Caki2 (cell line): ENCODE measurements at regions not wholly inside any gene's neighbourhood (a gene's known extent, or its start where the extent isn't known, plus 50 kb on each side); places are given as distances from the start of the nearest gene placed in this dataset.

ENCODE experiments used
- DNase-seq: peaks from one replicate; pipeline ENCODE4 v3.0.0-alpha.2; 2015; ENCODE audit warnings: low read depth
- in situ Hi-C: cut with HindIII; loops from 2 replicates; pipeline ENCODE4 v1.10.0; 2016; ENCODE audit warnings: low sequenced_read_pairs, low pct_unique_long_range_greater_than_20kb, mixed read lengths

DNA sequence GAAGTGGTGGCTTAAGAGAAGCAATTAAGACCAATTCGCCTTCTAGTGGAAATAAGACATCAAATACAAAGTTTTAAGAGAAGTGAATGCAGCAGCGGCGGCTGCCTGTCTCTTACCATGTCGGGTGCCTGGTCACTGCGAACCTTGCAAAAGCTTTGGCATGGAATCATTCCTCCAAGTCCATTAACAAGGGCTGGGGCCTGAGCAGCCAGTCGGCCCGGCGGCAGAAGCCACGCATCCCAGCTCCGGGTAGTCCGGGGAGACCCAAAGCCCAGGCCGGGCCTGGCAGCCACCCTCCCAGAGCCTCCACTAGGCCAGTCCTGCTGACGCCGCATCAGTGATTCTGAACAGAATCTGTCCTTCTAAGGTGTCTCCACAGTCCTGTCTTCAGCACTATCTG, 321.0 kb downstream of the TMEM121 start:
- in situ Hi-C loops, result no loop called here
- no peak for DNase-seq

DNA sequence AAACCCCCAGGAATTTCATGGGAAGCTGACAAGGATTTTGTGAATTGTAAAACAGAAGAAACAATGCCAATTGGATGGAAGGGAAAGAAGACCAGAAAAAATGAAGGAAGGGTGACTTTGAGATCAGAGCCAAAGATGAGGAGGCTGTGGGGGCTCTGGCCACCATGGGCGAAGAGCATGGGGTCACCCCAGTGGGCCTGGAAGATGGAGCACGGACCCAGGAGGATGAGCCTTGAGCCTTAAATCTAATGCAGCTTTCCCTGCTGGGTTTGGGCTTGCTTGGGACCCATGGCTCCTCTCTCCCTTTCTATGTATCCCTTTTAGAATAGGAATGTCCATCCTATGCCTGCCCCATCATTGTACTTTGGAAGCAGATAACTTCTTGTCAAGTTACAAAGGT, 322.2 kb downstream of the TMEM121 start:
- in situ Hi-C loops, result no loop called here
- DNase-seq, result no peak

DNA sequence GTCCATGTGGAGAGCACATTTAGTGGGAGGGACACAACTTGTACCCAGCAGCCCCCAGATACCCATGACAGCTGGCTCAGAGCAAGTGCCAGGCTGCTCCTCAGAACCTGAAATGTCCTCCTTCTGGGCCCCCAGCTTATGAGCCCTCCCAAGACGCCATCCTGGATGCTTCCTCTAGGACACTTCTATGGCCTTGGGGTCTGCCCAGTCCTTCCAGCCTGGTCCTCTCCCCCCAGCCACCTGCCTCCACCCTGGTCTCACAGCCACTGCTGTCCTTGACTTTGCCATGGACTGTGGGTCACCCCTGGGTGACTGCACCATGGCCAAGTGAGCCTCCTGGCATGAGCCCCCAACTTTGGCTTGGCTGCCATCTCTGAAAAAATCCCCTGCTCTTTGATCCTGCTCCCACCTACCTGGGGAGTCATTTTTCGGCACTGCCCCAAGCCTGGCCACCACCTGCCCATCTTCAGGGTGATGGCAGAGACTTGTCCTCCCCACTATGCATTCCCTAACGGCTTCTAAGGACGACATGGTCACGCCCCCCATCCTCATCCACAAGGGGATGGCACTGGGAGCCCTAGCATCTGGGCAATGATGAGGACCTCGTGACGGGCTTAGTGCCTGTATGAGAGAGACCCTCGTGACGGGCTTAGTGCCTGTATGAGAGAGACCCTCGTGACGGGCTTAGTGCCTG, 323.7 kb downstream of the TMEM121 start:
- in situ Hi-C loops, result no loop called here

DNA sequence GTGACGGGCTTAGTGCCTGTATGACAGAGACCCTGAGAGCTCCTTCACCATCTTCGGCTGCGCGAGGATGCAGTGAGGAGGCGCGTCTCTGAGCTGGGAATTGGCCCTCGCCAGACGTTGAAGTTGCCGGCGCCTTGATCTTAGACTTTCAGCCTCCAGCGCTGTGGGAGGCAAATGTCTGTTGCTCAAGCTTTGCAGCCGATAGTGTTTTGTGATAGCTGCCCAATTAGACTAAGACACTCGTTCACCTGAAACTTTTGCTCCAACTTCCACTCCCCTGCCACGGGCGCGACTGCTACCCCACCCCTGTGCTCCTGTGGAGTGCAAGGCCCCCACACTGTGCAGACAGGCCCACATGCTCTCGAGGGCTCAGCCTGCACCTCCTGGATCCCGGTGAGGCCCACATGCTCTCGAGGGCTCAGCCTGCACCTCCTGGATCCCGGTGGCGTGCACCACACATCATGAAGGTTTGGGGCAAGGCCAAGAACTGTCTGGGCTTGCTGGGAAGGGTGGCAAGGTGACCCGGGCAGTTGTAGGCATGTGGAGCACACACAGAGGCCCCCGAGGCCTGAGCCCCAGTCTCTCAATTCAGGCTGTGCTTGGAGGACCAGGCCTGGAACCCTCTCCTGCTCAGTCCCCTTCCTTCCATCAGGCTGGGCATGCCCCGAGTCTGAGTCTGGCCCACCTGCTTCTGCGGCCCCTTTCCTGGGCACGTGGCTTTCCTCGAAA, 324.6 kb downstream of the TMEM121 start:
- in situ Hi-C loops, result no loop called here
- no peak for DNase-seq

More for the DNA sequence above, 323.7 kb downstream of the TMEM121 start:
- no peak for DNase-seq

DNA sequence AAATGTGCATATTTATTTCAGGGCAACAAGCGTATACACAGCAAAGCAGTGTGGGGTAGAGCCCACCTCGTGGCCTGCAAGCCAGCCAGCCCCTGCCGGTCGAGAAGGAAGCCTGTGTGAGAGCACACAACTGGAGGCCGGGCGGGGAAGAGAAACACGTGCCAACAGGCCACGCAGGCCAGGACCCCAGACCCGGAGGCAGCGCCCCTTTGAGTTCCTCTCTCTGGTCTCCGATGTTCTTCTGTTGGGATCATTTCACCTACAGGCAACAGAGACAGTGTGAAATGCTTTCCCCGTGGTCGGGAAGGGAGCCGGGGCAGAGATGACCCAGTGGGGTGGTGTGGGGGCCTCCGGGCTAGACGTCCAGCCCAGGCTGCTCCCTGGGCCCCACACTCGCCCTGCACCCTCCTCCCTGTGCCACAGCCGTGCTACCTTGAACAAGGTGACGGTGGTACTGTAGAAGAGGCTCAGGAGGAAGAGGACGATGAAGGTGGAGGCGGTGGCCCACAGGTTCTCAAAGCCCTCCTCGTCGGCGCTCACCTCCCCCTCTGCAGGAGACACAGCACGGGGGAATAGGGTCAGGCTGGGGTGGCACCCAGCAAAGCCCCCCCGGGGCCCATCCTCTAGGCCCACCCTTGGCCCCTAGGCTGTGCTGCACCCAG, 325.5 kb downstream of the TMEM121 start:
- in situ Hi-C loops, result no loop called here
- no peak for DNase-seq

DNA sequence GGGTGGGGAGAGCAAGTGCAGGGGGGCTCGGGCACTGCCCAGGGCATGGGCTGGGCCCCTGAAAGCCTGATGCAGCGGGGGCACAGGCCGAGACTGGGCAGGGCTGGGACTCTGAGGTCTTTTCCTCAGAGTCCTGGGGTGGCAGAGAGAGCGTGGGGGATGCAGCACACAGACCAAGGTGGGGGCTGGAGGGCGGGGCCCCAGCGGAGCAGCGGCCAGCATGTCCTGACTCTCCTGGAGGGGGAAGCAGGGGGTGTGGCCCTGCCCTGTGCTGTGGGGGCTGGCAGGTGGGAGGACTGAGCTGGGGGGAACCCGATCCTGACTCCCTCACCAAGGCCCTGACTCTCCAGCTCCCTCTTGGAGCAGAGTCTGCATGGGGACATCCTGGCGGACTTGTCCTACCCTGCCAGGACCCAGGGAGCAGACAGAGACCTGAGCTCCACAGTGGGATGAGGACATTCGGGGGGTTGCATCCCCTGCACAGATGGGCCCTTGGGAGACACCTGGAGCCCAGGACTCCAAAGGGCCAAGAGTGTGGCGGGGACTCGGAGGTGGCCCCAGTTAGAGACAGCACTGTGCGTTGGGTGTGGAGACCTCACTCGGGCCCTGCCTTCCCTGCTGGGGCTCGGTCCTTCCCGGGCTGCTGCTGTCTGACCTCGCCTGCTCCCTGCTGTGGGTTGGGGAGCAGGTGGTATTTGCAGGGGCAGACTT, 326.1 kb downstream of the TMEM121 start:
- no peak for DNase-seq
- in situ Hi-C loops, result no loop called here

DNA sequence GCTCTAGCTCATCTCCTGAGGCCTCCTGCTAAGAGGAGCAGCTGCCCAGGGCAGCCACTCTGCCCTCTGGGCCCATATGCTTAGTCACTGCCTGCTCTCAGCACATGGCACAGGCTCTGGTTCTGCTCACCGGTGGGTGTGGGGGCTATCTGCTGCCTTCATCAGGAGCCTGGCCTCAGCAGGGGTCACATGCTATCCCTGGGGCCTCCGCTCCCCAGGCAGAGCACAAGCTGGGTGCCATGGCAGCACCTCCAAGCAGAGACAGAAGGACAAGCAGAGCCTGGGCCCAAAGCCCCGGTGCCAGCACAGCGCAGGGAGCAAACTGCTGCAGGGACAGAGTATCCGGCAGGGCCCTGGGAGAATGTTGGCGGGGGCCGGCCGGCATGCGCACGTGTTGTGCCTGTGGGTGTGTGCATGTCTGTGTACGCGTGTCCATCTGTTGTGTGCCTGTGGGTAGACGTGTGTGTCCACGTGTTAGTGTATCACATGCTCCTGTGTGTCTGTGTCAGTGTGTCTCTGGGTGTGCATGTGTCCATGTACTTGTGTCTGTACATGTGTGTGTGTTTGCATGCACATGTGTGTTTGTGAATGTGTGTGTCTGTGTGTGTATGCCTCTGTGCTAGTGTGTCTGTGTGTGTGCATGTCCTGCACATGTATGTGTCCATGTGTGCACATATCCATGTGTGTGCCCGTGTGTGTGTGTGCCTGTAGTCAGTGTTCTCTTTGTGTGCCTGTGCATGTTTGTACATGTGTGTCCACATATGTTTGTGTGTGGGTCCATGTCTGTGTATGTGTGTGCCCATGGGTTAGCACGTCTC, 326.9 kb downstream of the TMEM121 start:
- in situ Hi-C loops, result no loop called here
- DNase-seq, result no peak

DNA sequence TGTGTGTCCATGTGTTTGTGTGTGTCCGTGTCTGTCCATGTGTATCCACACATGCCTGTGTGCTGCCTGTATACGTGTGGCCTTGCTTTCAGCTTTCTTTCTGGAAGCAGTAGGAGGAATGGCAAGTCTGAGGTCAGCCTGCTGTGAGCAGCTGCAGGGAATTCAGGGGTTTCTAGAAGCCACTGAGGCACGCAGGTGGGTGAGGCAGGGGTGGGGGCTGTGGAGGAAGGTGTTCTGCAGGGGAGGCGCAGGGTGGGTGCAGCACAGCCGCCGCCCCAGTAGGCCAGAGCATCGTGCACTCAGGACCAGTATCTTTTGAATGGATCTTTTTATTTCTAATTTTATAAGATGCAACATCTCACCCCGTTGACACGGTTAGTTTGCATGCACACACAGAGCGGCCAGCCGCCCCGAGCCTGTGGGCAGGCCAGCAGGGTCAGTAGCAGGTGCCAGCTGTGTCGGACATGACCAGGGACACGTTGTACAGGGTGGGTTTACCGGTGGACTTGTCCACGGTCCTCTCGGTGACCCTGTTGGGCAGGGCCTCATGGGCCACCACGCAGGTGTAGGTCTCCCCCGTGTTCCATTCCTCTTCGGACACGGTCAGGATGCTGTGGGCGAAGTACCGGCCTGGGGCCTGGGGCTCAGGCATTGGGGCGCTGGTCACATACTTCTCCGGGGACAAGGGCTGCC, 327.7 kb downstream of the TMEM121 start:
- DNase-seq, result no peak
- in situ Hi-C loops, result no loop called here

DNA sequence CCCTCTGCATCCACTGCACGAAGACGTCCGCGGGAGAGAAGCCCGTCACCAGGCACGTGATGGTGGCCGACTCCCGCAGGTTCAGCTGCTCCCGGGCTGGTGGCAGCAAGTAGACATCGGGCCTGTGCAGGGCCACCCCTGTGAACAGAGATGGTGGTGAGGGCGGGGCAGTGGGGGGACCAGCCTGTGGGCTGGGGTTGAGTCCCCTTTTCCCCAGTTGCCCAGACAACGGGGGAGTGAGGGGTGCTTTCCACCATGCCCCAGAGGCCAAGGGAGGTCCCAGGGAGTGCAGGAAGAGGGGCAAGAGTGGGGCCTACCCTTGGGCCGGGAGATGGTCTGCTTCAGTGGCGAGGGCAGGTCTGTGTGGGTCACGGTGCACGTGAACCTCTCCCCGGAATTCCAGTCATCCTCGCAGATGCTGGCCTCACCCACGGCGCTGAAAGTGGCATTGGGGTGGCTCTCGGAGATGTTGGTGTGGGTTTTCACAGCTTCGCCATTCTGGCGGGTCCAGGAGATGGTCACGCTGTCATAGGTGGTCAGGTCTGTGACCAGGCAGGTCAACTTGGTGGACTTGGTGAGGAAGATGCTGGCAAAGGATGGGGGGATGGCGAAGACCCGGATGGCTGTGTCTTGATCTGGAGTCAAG, 328.3 kb downstream of the TMEM121 start:
- no peak for DNase-seq
- in situ Hi-C loops, result no loop called here

DNA sequence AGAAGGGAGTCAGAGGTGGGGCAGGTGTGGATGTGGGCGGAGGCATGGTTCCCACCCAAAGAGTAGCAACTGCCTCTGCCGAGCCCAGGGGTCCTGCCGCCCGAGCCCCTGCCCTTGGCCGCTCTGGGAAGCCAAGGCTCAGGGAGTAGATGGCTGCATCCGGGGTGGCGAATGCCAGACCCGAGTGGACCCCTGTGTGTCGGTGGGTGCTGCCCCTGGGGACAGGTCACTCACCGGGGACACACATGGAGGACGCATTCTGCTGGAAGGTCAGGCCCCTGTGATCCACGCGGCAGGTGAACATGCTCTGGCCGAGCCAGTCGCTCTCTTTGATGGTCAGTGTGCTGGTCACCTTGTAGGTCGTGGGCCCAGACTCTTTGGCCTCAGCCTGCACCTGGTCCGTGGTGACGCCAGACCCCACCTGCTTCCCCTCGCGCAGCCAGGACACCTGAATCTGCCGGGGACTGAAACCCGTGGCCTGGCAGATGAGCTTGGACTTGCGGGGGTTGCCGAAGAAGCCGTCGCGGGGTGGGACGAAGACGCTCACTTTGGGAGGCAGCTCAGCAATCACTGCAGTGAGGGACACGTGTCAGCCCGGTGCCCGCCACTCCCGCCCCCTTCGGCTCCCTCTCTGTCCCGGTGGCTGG, 329.0 kb downstream of the TMEM121 start:
- DNase-seq, result no peak
- in situ Hi-C loops, result no loop called here

DNA sequence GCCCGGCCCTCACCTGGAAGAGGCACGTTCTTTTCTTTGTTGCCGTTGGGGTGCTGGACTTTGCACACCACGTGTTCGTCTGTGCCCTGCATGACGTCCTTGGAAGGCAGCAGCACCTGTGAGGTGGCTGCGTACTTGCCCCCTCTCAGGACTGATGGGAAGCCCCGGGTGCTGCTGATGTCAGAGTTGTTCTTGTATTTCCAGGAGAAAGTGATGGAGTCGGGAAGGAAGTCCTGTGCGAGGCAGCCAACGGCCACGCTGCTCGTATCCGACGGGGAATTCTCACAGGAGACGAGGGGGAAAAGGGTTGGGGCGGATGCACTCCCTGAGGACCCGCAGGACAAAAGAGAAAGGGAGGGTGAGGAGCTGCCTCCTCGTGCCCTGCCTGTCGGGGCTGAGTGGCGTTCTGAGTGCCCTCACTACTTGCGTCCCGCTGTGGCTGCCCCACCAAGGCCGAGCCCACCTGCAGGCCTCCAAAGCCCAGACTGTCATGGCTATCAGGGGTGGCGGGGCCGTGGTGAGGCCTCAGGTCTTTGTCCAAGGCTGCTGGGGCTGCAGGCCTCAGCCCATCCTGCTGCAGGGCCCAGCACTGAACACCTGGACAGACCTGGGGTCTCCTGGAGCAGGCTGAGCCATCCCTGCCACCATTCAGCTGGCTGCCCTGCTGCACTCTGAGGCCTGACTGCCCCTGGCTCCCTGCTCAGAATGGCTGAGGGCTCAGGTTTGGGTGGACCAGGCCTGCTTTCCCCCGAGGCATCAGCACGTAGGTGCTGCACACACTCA, 329.7 kb downstream of the TMEM121 start:
- in situ Hi-C loops, result no loop called here
- no peak for DNase-seq

DNA sequence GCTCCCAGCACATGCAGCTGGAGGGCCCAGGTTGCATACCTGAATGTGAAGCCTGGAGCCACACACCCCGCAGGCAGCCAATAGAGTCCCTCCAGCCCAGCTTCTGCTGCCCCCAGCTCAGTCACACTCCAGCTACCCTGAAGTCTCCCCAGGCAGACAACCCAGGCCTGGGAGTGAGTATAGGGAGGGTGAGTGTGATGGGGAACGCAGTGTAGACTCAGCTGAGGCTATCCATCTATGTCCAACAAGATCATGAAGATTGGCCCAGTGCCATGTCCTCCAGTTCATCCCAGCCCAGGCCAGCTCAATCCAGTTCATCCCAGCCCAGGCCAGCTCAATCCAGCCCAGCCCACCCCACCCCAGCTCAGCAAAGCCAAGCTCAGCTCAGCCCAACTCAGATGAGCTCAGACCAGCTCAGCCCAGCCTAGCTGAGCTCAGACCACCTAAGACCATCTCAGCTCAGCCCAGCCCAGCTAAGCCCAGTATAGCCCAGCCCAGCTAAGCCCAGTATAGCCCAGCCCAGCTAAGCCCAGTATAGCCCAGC, 330.4 kb downstream of the TMEM121 start:
- in situ Hi-C loops, result no loop called here
- no peak for DNase-seq

DNA sequence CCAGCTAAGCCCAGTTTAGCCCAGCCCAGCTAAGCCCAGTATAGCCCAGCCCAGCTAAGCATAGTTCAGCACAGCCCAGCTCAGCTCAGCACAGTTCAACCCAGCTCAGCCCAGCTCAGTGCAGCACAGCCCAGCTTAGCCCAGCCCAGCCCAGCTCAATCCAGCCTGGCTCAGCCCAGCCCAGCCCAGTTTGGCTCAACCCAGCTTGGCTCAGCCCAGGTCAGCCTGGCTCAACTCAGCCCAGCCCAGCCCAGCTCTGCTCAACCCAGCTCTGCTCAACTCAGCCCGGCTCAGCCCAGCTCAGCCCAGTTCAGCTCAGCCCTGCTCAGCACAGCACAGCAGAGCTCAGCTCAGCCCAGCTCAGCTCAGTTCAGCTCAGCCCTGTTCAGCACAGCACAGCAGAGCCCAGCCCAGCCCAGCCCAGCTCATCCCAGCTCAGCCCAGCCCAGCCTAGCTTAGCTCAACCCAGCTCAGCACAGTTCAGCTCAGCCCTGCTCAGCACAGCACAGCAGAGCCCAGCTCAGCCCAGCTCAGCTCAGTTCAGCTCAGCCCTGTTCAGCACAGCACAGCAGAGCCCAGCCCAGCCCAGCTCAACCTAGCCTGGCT, 330.9 kb downstream of the TMEM121 start:
- in situ Hi-C loops, result no loop called here

DNA sequence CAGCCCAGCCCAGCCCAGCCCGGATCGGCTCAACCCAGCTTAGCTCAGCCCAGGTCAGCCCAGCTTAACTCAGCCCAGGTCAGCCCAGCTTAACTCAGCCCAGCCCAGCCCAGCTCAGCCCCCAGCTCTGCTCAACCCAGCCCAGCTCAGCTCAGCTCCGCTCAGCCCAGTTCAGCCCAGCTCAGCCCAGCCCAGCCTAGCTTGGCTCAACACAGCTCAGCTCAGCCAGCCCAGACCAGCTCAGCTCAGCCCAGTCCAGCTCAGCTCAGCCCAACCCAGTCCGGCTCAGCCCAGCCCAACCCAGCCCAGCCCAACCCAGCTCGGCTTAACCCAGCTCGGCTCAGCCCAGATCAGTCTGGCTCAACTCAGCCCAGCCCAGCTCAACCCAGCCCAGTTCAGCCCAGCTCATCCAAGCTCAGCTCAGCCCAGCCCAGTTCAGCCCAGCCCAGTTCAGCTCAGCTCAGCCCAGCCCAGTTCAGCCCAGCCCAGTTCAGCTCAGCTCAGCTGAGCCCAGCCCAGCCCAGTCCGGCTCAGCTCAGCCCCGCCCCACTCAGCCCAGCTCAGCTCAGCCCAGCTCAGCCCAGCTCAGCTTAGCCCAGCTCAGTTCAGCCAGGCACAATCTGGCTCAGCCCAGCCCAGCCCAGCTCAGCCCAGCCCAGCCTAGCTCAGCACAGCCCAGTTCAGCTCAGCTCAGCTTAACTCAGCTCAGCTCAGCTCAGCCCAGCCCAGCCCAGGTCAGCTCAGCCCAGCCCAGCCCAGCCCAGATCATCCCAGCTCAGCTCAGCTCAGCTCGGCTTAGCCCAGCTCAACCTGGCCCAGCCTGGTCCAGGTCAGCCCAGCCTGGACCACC, 331.7 kb downstream of the TMEM121 start:
- in situ Hi-C loops, result no loop called here
- DNase-seq, result no peak

More for the DNA sequence above, 330.9 kb downstream of the TMEM121 start:
- DNase-seq, result no peak

DNA sequence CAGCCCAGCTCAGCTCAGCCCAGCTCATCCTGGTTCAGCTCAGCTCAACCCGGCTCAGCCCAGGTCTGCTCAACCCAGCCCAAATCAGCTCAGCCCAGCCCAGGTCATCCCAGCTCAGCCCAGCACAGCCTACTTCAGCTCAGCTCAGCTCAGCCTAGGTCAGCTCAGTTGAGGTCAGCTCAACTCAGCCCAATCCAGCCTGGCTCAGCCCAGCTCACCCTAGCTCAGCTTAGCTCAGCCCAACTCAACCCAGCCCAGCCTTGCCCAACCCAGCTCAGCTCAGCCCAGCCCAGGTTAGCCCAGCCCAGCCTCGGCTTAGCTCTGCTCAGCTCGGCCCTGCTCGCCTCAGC, 332.3 kb downstream of the TMEM121 start:
- in situ Hi-C loops, result no loop called here
- no peak for DNase-seq
